OCI-LY1 (cell line): ENCODE measurements at regions not wholly inside any gene's neighbourhood (a gene's known extent, or its start where the extent isn't known, plus 50 kb on each side); places are given as distances from the start of the nearest gene placed in this dataset.
"Not testable (repeated sequence)": the region's sequence is repeated elsewhere in the genome, so short reads cannot be mapped to it uniquely, and the experiment has no call there.

ENCODE experiments used
- H2AFZ ChIP-seq: fragments of 200-600 bp; sonication (generic), shearing (Covaris generic); 2 replicates; pipeline ENCODE4 v1.6.0; 2014; ENCODE audit warnings: antibody characterized with exemption, mild to moderate bottlenecking, low read length
- H3F3A ChIP-seq: fragments of 200-600 bp; sonication (generic), shearing (Covaris generic); 2 replicates; pipeline ENCODE4 v1.6.0; 2014; ENCODE audit warnings: mild to moderate bottlenecking, antibody characterized with exemption, low read length, moderate library complexity; ENCODE audit not compliant: insufficient read depth
- H3K27ac ChIP-seq: fragments of 200-600 bp; sonication (generic); 2 replicates; pipeline ENCODE4 v1.5.1; 2014; ENCODE audit warnings: low read length, mixed run types, mild to moderate bottlenecking, low read depth; ENCODE audit not compliant: poor library complexity, severe bottlenecking
- H3K27me3 ChIP-seq: fragments of 200-600 bp; sonication (generic); 2 replicates; pipeline ENCODE4 v1.6.0; 2014; ENCODE audit warnings: antibody characterized with exemption, mild to moderate bottlenecking, low read length, moderate library complexity; ENCODE audit not compliant: insufficient read depth
- H3K36me3 ChIP-seq: fragments of 200-600 bp; sonication (generic); 2 replicates; pipeline ENCODE4 v1.6.1; 2014; ENCODE audit warnings: mild to moderate bottlenecking, antibody characterized with exemption, low read length, moderate library complexity, mixed read lengths; ENCODE audit not compliant: insufficient read depth
- H3K4me1 ChIP-seq: fragments of 200-600 bp; sonication (generic); 2 replicates; pipeline ENCODE4 v1.5.1; 2014; ENCODE audit warnings: mild to moderate bottlenecking, low read length, moderate library complexity; ENCODE audit not compliant: insufficient read depth, severe bottlenecking
- H3K4me2 ChIP-seq: fragments of 200-600 bp; sonication (generic), shearing (Covaris generic); 2 replicates; pipeline ENCODE4 v1.6.1; 2014; ENCODE audit warnings: low read length
- H3K4me3 ChIP-seq: fragments of 200-600 bp; sonication (generic); 2 replicates; pipeline ENCODE4 v1.5.1; 2014; ENCODE audit warnings: low read length, low read depth, mild to moderate bottlenecking, mixed read lengths; ENCODE audit not compliant: poor library complexity, severe bottlenecking
- H3K79me2 ChIP-seq: fragments of 200-600 bp; shearing (Covaris generic); 2 replicates; pipeline ENCODE4 v1.6.1; 2016; ENCODE audit warnings: mixed run types, low read length, mixed read lengths; ENCODE audit not compliant: insufficient read depth
- H3K9ac ChIP-seq: fragments of 200-600 bp; sonication (generic), shearing (Covaris generic); 2 replicates; pipeline ENCODE4 v1.6.1; 2014; ENCODE audit warnings: mild to moderate bottlenecking, low read length, mixed read lengths
- H3K9me2 ChIP-seq: fragments of 200-600 bp; sonication (generic), shearing (Covaris generic); 2 replicates; pipeline ENCODE4 v1.6.1; 2014; ENCODE audit warnings: low read depth, mild to moderate bottlenecking, low read length, mixed read lengths
- H3K9me3 ChIP-seq: fragments of 200-600 bp; shearing (Covaris generic); 2 replicates; pipeline ENCODE4 v1.6.1; 2014; ENCODE audit warnings: low read length, mixed read lengths
- H4K20me1 ChIP-seq: fragments of 200-600 bp; sonication (generic), shearing (Covaris generic); 2 replicates; pipeline ENCODE4 v1.6.0; 2016; ENCODE audit warnings: mild to moderate bottlenecking, low read length; ENCODE audit not compliant: insufficient read depth
- CTCF ChIP-seq: fragments of 200-600 bp; sonication (generic), shearing (Covaris generic); IDR thresholded peaks from 2 replicates; pipeline ENCODE4 v1.5.1; 2017; ENCODE audit warnings: mild to moderate bottlenecking, antibody characterized with exemption, low read length, moderate library complexity, mixed read lengths
- EZH2 ChIP-seq: fragments of 200-600 bp; sonication (generic), shearing (Covaris generic); IDR thresholded peaks from 2 replicates; pipeline ENCODE4 v1.8.0; 2017; ENCODE audit warnings: borderline replicate concordance, mixed run types, mild to moderate bottlenecking, antibody characterized with exemption, low read length, moderate library complexity, mixed read lengths

- Histone ChIP-seq H3K9me2 (no peaks in the 10 kb centered on the region), H3K9ac (no peak overlapping the region), H3K36me3 (no peaks in the 10 kb centered on the region), H3K27me3 (no peaks in the 10 kb centered on the region), H3K9me3 (no peaks in the 10 kb centered on the region), H3F3A (no peaks in the 10 kb centered on the region), H3K4me1 (peaks cover 6% of the 10 kb centered on the region), H3K79me2 (no peaks in the 10 kb centered on the region), H3K4me2 (no peak overlapping the region), H3K27ac (no peak overlapping the region), H4K20me1 (no peaks in the 10 kb centered on the region), H3K4me3 (no peak overlapping the region), H2AFZ (no peak overlapping the region)
- TF ChIP-seq EZH2 (no peak), CTCF (no peak)
Observed at GRCh38 chr4:14167876-14168510, 540.5 kb upstream of the BOD1L1 start.

- Histone ChIP-seq H3K4me1 (peaks cover 6% of the 10 kb centered on the region), H3K4me2 (no peak overlapping the region), H3K9me3 (no peaks in the 10 kb centered on the region), H2AFZ (no peak overlapping the region), H3K9ac (no peak overlapping the region), H3K36me3 (no peaks in the 10 kb centered on the region), H3K27me3 (no peaks in the 10 kb centered on the region), H3K4me3 (no peak overlapping the region), H3K79me2 (no peaks in the 10 kb centered on the region), H3K9me2 (no peaks in the 10 kb centered on the region), H3K27ac (no peak overlapping the region), H3F3A (no peaks in the 10 kb centered on the region), H4K20me1 (no peaks in the 10 kb centered on the region)
- no peak for TF ChIP-seq EZH2
- no peak for TF ChIP-seq CTCF
Observed at GRCh38 chr4:14168919-14169318, 541.4 kb upstream of the BOD1L1 start.

- peaks cover 6% of the 10 kb centered on the region for H3K4me1 ChIP-seq
- no peaks in the 10 kb centered on the region for H3F3A ChIP-seq
- no peaks in the 10 kb centered on the region for H3K36me3 ChIP-seq
- TF ChIP-seq CTCF (no peak), EZH2 (no peak)
- no peak overlapping the region for H2AFZ ChIP-seq
- H3K4me2 ChIP-seq, result no peak overlapping the region
- no peak overlapping the region for H3K4me3 ChIP-seq
- H4K20me1 ChIP-seq, result no peaks in the 10 kb centered on the region
- no peaks in the 10 kb centered on the region for H3K9me3 ChIP-seq
- H3K9me2 ChIP-seq, result no peaks in the 10 kb centered on the region
- H3K9ac ChIP-seq, result no peak overlapping the region
- H3K27ac ChIP-seq, result no peak overlapping the region
- no peaks in the 10 kb centered on the region for H3K27me3 ChIP-seq
- no peaks in the 10 kb centered on the region for H3K79me2 ChIP-seq
Observed at GRCh38 chr4:14169460-14169859, 541.9 kb upstream of the BOD1L1 start.

GRCh38 chr4:14169940-14170339 lies 542.4 kb upstream of the BOD1L1 start:
- H3F3A ChIP-seq, H3K79me2 ChIP-seq, H3K27me3 ChIP-seq, H3K4me1 ChIP-seq, H3K9ac ChIP-seq, H3K9me3 ChIP-seq, H3K4me2 ChIP-seq, H4K20me1 ChIP-seq, H3K36me3 ChIP-seq, H3K9me2 ChIP-seq, H2AFZ ChIP-seq, H3K27ac ChIP-seq, H3K4me3 ChIP-seq: not testable (repeated sequence)
